SK-N-SH (cell line): ENCODE measurements at regions not wholly inside any gene's neighbourhood (a gene's known extent, or its start where the extent isn't known, plus 50 kb on each side); places are given as distances from the start of the nearest gene placed in this dataset.

Source experiments
- CTCF ChIA-PET: fragments of 300-600, 350-600 bp; formaldehyde crosslinking; extraction: SDS; loops from one replicate; lab custom pipeline; 2021; lab: Yijun Ruan, JAX
- POLR2A ChIA-PET: fragments of 350-600 bp; sonication (Branson Sonifier 250); formaldehyde crosslinking; extraction: SDS; loops from one replicate; lab custom pipeline; 2020; ENCODE audit warnings: antibody characterized with exemption, inconsistent platforms; lab: Yijun Ruan, JAX
- DNase-seq: peaks from one replicate; pipeline ENCODE4 v3.0.0; 2012
- H2AFZ ChIP-seq: fragments of 200-600 bp; sonication (generic); 2 replicates; pipeline ENCODE4 v1.8.1; 2016; ENCODE audit warnings: antibody characterized with exemption, mild to moderate bottlenecking, low read depth
- H3F3A ChIP-seq: fragments of 200-600 bp; sonication (generic); replicated peaks from 2 replicates; pipeline ENCODE3; 2016; ENCODE audit warnings: antibody characterized with exemption, mild to moderate bottlenecking; ENCODE audit not compliant: insufficient read depth
- H3K27ac ChIP-seq, 2 experiments: fragments of 200-500 bp in 1 of 2; fragments of 200-600 bp in 1 of 2; sonication (Bioruptor generic) in 1 of 2; sonication (generic), shearing (Covaris generic) in 1 of 2; 2 replicates each; pipeline versions ENCODE4 v1.5.1 to v1.6.1; 2014 to 2016; ENCODE audit warnings: low read depth in 2 of 2, inconsistent platforms in 1 of 2, low read length in 1 of 2, mild to moderate bottlenecking in 1 of 2, mixed read lengths in 1 of 2
- H3K27me3 ChIP-seq: fragments of 200-600 bp; sonication (generic), shearing (Covaris generic); 2 replicates; pipeline ENCODE4 v1.6.1; 2016; ENCODE audit warnings: mixed run types; ENCODE audit not compliant: insufficient read depth
- H3K36me3 ChIP-seq, 2 experiments: fragments of 200-500 bp in 1 of 2; fragments of 200-600 bp in 1 of 2; sonication (Bioruptor generic) in 1 of 2; sonication (generic) in 1 of 2; replicated peaks in 1 of 2; 2 replicates each; pipeline versions ENCODE3 to v1.5.1; 2014 to 2016; ENCODE audit warnings: low read length in 1 of 2, mild to moderate bottlenecking in 1 of 2; ENCODE audit not compliant: insufficient read depth in 2 of 2, control insufficient read depth in 1 of 2
- H3K4me1 ChIP-seq, 2 experiments: fragments of 200-500 bp in 1 of 2; fragments of 200-600 bp in 1 of 2; sonication (Bioruptor generic) in 1 of 2; sonication (generic), shearing (Covaris generic) in 1 of 2; 2 replicates each; pipeline versions ENCODE4 v1.5.1 to v1.6.1; 2014 to 2016; ENCODE audit warnings: low read depth in 1 of 2, low read length in 1 of 2, mixed run types in 1 of 2; ENCODE audit not compliant: insufficient read depth in 2 of 2, control insufficient read depth in 1 of 2
- H3K4me2 ChIP-seq: fragments of 200-600 bp; sonication (generic), shearing (Covaris generic); 2 replicates; pipeline ENCODE4 v1.6.1; 2017; ENCODE audit warnings: mixed run types
- H3K4me3 ChIP-seq, 2 experiments: fragments of 200-500 bp in 1 of 2; fragments of 200-600 bp in 1 of 2; sonication (Bioruptor generic) in 1 of 2; sonication (generic), shearing (Covaris generic) in 1 of 2; 2 replicates each; pipeline versions ENCODE4 v1.5.1 to v1.8.1; 2014 to 2016; ENCODE audit warnings: low read depth in 2 of 2, inconsistent platforms in 1 of 2, low read length in 1 of 2, mild to moderate bottlenecking in 1 of 2, mixed read lengths in 1 of 2, moderate library complexity in 1 of 2
- H3K79me2 ChIP-seq: fragments of 200-600 bp; sonication (generic); 2 replicates; pipeline ENCODE4 v1.8.1; 2017; ENCODE audit warnings: mild to moderate bottlenecking; ENCODE audit not compliant: insufficient read depth
- H3K9ac ChIP-seq: fragments of 200-600 bp; sonication (generic); 2 replicates; pipeline ENCODE4 v1.6.1; 2017; ENCODE audit warnings: mixed run types
- H3K9me2 ChIP-seq: fragments of 200-600 bp; sonication (generic); 2 replicates; pipeline ENCODE4 v1.6.1; 2017; ENCODE audit warnings: mixed run types
- H3K9me3 ChIP-seq: fragments of 200-600 bp; sonication (generic); 2 replicates; pipeline ENCODE4 v1.6.1; 2017; ENCODE audit warnings: mixed run types, mild to moderate bottlenecking, moderate library complexity
- H4K20me1 ChIP-seq: fragments of 200-600 bp; sonication (generic); 2 replicates; pipeline ENCODE4 v1.6.1; 2017; ENCODE audit warnings: mild to moderate bottlenecking, mixed run types; ENCODE audit not compliant: insufficient read depth
- CHD2 ChIP-seq: fragments of 150-350 bp; IDR thresholded peaks from 2 replicates; pipeline ENCODE4 v1.6.1; 2018; ENCODE audit warnings: low read length; ENCODE audit not compliant: partially characterized antibody
- EP300 ChIP-seq, 2 experiments: IDR thresholded peaks; 2 replicates each; pipeline versions ENCODE4 v1.4.0 to v1.6.1; 2012; ENCODE audit warnings: borderline replicate concordance in 1 of 2, low read depth in 1 of 2, low read length in 1 of 2
- FOSL2 ChIP-seq: IDR thresholded peaks from 2 replicates; pipeline ENCODE4 v1.4.0; 2012; ENCODE audit warnings: low read depth, mild to moderate bottlenecking, moderate library complexity, borderline replicate concordance
- FOXM1 ChIP-seq: IDR thresholded peaks from 2 replicates; pipeline ENCODE4 v1.4.0; 2012; ENCODE audit warnings: low read depth, mild to moderate bottlenecking
- GATA2 ChIP-seq: sonication (generic); formaldehyde crosslinking; IDR thresholded peaks from 2 replicates; pipeline ENCODE4 v1.5.0; 2020; ENCODE audit warnings: mild to moderate bottlenecking, missing genetic modification reagents
- IRF3 ChIP-seq: fragments of 150-350 bp; IDR thresholded peaks from 2 replicates; pipeline ENCODE4 v1.6.1; 2016; ENCODE audit warnings: mild to moderate bottlenecking, low read depth, low read length
- MAX ChIP-seq: IDR thresholded peaks from 2 replicates; pipeline ENCODE4 v1.4.0; 2012; ENCODE audit warnings: low read depth
- NRF1 ChIP-seq: IDR thresholded peaks from 2 replicates; pipeline ENCODE4 v1.6.1; 2012; ENCODE audit warnings: low read depth, mild to moderate bottlenecking, low read length
- PBX3 ChIP-seq: IDR thresholded peaks from 2 replicates; pipeline ENCODE4; 2012
- POLR2AphosphoS5 ChIP-seq: IDR thresholded peaks from 2 replicates; pipeline ENCODE4 v1.6.1; 2012; ENCODE audit warnings: low read depth, low read length
- RFX5 ChIP-seq: IDR thresholded peaks from 2 replicates; pipeline ENCODE4 v1.6.1; 2012; ENCODE audit warnings: mild to moderate bottlenecking, improper control_type of control experiment, low read length
- RXRA ChIP-seq: IDR thresholded peaks from 2 replicates; pipeline ENCODE4 v1.4.0; 2012; ENCODE audit warnings: low read depth, mild to moderate bottlenecking, borderline replicate concordance
- SIN3A ChIP-seq: IDR thresholded peaks from 2 replicates; pipeline ENCODE4 v1.6.1; 2012; ENCODE audit warnings: low read depth, mild to moderate bottlenecking, low read length, moderate library complexity, borderline replicate concordance
- SMC3 ChIP-seq: IDR thresholded peaks from 2 replicates; pipeline ENCODE4 v1.6.1; 2012; ENCODE audit warnings: low read depth, low read length, improper control_type of control experiment
- TCF12 ChIP-seq: IDR thresholded peaks from 2 replicates; pipeline ENCODE4 v1.4.0; 2012
- USF1 ChIP-seq: IDR thresholded peaks from 2 replicates; pipeline ENCODE4 v1.4.0; 2012; ENCODE audit warnings: low read depth, borderline replicate concordance
- USF2 ChIP-seq: fragments of 150-350 bp; IDR thresholded peaks from 2 replicates; pipeline ENCODE4 v1.6.1; 2017; ENCODE audit warnings: antibody characterized with exemption, low read length, low read depth, borderline replicate concordance
- ZBTB33 ChIP-seq: IDR thresholded peaks from 2 replicates; pipeline ENCODE4 v1.4.0; 2012; ENCODE audit warnings: low read depth, borderline replicate concordance
- WGBS: methylation state at CpG from one replicate; pipeline ENCODE4 v1.1.6; 2017; ENCODE audit warnings: low lambda C conversion rate; 5-methylcytosine and 5-hydroxymethylcytosine counted together

GRCh38 chr4:114487101-114487500 lies 111.5 kb upstream of the UGT8 start:
- Histone ChIP-seq H3K4me2 (no peak overlapping the region), H3K4me1 (no peaks in the 10 kb centered on the region; a peak in 1 of 4 replicates), H3K9me2 (no peaks in the 10 kb centered on the region), H3K79me2 (no peaks in the 10 kb centered on the region), H3K4me3 (no peak overlapping the region), H3K36me3 (no peaks in the 10 kb centered on the region), H3K9me3 (no peaks in the 10 kb centered on the region), H2AFZ (no peak overlapping the region), H3K9ac (no peak overlapping the region), H3F3A (no peaks in the 10 kb centered on the region), H3K27ac (no peak overlapping the region), H4K20me1 (no peaks in the 10 kb centered on the region), H3K27me3 (no peaks in the 10 kb centered on the region; the same call in 1 of the 2 replicates)
- 15% methylated on average over 3 of the region's 3 CpGs for WGBS
- CTCF ChIA-PET, result no interaction called here
- no peak for DNase-seq
- POLR2A ChIA-PET, result no interaction called here
- TF ChIP-seq PBX3 (no peak), IRF3 (no peak), FOSL2 (no peak), SMC3 (no peak), EP300 (IDR thresholded peaks at IDR 0.05; ENCODE audit: borderline replicate concordance in 1 of 2, low read depth in 1 of 2, low read length in 1 of 2) (no peak), FOXM1 (no peak), TCF12 (no peak)

- H3K4me2 ChIP-seq, result no peak overlapping the region
- CTCF ChIA-PET, result interaction anchor here (0.7 kb wide), 1 partner anchor 12 kb away, joined by 3 read pairs; no protein-coding TSS in a partner anchor
- H4K20me1 ChIP-seq, result no peaks in the 10 kb centered on the region
- H3K9ac ChIP-seq, result no peak overlapping the region
- no peaks in the 10 kb centered on the region for H3K9me3 ChIP-seq
- no peaks in the 10 kb centered on the region for H3K36me3 ChIP-seq
- no peaks in the 10 kb centered on the region for H3K79me2 ChIP-seq
- no peaks in the 10 kb centered on the region; a peak in 1 of 4 replicates for H3K4me1 ChIP-seq
- no peak overlapping the region for H3K27ac ChIP-seq
- no peak for DNase-seq
- POLR2A ChIA-PET, result no interaction called here
- H3K9me2 ChIP-seq, result no peaks in the 10 kb centered on the region
- WGBS, result 10% methylated on average over 3 of the region's 3 CpGs
- H2AFZ ChIP-seq, result no peak overlapping the region
- TF ChIP-seq SIN3A (no peak), USF2 (no peak), CHD2 (no peak), USF1 (no peak), RFX5 (no peak), RXRA (no peak), PBX3 (no peak), NRF1 (no peak), MAX (no peak), ZBTB33 (no peak), FOSL2 (no peak), GATA2 (CRISPR knock-in tag) (no peak), POLR2AphosphoS5 (no peak)
- no peaks in the 10 kb centered on the region for H3F3A ChIP-seq
- H3K4me3 ChIP-seq, result no peak overlapping the region
- H3K27me3 ChIP-seq, result no peaks in the 10 kb centered on the region; the same call in 1 of the 2 replicates
These were observed 110.2 kb upstream of the UGT8 start for GRCh38 chr4:114488301-114488982.
